Neutrophil (primary cell): ENCODE measurements at regions not wholly inside any gene's neighbourhood (a gene's known extent, or its start where the extent isn't known, plus 50 kb on each side); places are given as distances from the start of the nearest gene placed in this dataset.

ENCODE experiments used
- H3K27ac ChIP-seq: fragments of 200-600 bp; sonication (generic); 2 replicates; pipeline ENCODE4 v1.5.1; 2016; ENCODE audit warnings: mild to moderate bottlenecking, moderate library complexity
- H3K27me3 ChIP-seq: fragments of 200-600 bp; sonication (generic); 2 replicates; pipeline ENCODE4 v1.6.0; 2016; ENCODE audit warnings: mild to moderate bottlenecking
- H3K36me3 ChIP-seq: fragments of 200-600 bp; sonication (generic); 2 replicates; pipeline ENCODE4 v1.5.1; 2017
- H3K4me1 ChIP-seq, 2 experiments: fragments of 200-600 bp in 1 of 2; sonication (generic) in 1 of 2; 1 replicate in 1 of 2; 2 replicates in 1 of 2; pipeline versions ENCODE4 v1.5.1 to v1.6.1; 2013 to 2016; ENCODE audit warnings: low read depth in 1 of 2, low read length in 1 of 2, mild to moderate bottlenecking in 1 of 2, moderate library complexity in 1 of 2; ENCODE audit not compliant: control insufficient read depth in 1 of 2, insufficient read depth in 1 of 2
- H3K4me3 ChIP-seq, 2 experiments: fragments of 200-600 bp in 1 of 2; sonication (generic) in 1 of 2; 1 replicate in 1 of 2; 2 replicates in 1 of 2; pipeline ENCODE4 v1.5.1; 2013 to 2016; ENCODE audit warnings: low read depth in 1 of 2, low read length in 1 of 2, mild to moderate bottlenecking in 1 of 2, moderate library complexity in 1 of 2
- H3K9me3 ChIP-seq: fragments of 200-600 bp; sonication (generic); 2 replicates; pipeline ENCODE4 v1.5.1; 2016
- CTCF ChIP-seq: fragments of 200-600 bp; sonication (generic); IDR thresholded peaks from 2 replicates; pipeline ENCODE4 v1.5.1; 2016; ENCODE audit warnings: antibody characterized with exemption

DNA sequence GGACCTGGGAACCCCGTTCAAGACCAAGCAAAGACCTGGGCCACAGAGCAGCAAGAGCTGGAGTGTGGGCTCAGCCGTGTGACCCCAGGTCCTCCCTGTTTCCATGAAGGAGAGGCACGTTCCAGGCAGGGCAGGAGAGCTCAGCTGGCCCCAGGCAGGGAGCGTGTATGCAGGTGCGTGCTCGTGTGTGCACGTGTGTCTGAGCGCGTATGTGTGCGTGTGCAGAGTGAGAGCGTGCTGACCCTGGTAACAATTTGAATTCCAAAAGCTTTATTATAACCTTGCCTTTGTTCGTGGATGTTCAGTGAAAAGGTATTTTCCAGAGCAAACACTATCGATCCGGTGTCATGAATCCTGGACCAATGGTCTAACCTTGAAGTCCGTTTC is 54.6 kb downstream of the FOXL3 start:
- Histone ChIP-seq H3K9me3 (no peaks in the 10 kb centered on the region), H3K4me1 (no peaks in the 10 kb centered on the region), H3K4me3 (no peak overlapping the region), H3K27ac (no peak overlapping the region), H3K27me3 (peaks cover under 1% of the 10 kb centered on the region), H3K36me3 (no peaks in the 10 kb centered on the region)
- no peak for TF ChIP-seq CTCF

GRCh38 chr7:346116-346898 is 56.3 kb downstream of the FOXL3 start:
- H3K36me3 ChIP-seq = no peaks in the 10 kb centered on the region
- H3K9me3 ChIP-seq = no peaks in the 10 kb centered on the region
- H3K4me1 ChIP-seq = peaks cover 0 to 2% of the 10 kb centered on the region in 2 experiments
- no peak overlapping the region for H3K4me3 ChIP-seq
- no peak for TF ChIP-seq CTCF
- peaks cover 12% of the 10 kb centered on the region for H3K27me3 ChIP-seq
- no peak overlapping the region for H3K27ac ChIP-seq

GRCh38 chr7:347001-347590 is 57.1 kb downstream of the FOXL3 start:
- no peak overlapping the region for H3K4me3 ChIP-seq
- no peaks in the 10 kb centered on the region for H3K36me3 ChIP-seq
- H3K27ac ChIP-seq = no peak overlapping the region
- peaks cover 0 to 6% of the 10 kb centered on the region in 2 experiments for H3K4me1 ChIP-seq
- peaks cover 20% of the 10 kb centered on the region for H3K27me3 ChIP-seq
- H3K9me3 ChIP-seq = no peaks in the 10 kb centered on the region
- TF ChIP-seq CTCF = no peak

DNA sequence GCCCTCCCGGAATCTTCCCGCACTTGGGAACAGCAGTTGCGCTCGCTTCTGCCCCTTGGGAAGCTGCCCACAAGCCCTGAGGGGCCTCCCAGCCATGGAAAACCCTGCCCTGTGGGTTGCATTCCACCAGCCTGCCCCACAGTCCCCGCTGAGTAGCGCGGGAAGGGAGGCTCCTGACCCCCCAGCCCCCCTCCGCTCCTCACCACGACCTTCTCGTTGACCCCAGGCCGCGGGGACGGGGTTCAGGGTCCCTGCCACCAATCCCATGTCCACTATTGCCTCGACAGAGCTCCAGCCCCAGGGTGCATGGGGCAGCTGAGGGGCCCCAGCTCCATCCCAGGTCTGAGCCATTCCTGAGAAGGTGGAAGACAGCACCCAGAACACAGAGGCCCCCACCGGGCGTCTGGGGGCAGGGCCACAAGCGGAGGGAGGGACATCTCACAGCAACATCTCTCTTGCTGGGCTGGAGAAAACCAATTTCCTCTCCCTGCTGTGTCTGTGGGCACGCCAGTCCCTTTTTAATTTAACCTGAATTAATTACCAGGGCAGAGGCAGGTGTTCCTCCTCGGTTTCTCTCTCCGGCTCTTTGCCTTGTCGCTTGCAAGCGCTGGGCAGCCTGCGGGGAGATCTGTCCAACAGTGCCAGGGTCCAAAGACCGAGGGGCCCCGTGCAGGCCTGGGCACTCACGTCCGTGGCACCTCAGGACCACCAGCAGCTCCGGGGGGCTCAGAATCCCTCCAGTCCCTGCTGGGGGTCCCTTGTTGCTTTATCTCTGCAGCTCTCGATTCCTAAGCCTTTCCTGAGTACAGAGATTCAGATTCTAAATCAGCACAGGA is 57.9 kb downstream of the FOXL3 start:
- Histone ChIP-seq H3K9me3 (no peaks in the 10 kb centered on the region), H3K27me3 (peaks cover 28% of the 10 kb centered on the region), H3K36me3 (no peaks in the 10 kb centered on the region), H3K27ac (no peak overlapping the region), H3K4me3 (no peak overlapping the region), H3K4me1 (peaks cover 0 to 6% of the 10 kb centered on the region in 2 experiments)
- no peak for TF ChIP-seq CTCF

GRCh38 chr7:348480-348844 is 58.5 kb downstream of the FOXL3 start:
- no peaks in the 10 kb centered on the region for H3K36me3 ChIP-seq
- no peaks in the 10 kb centered on the region for H3K9me3 ChIP-seq
- H3K4me3 ChIP-seq = no peak overlapping the region
- H3K27ac ChIP-seq = no peak overlapping the region
- H3K4me1 ChIP-seq = peaks cover 0 to 6% of the 10 kb centered on the region in 2 experiments
- peaks cover 32% of the 10 kb centered on the region for H3K27me3 ChIP-seq
- TF ChIP-seq CTCF = no peak
